ENCODE measurements at regions not wholly inside any gene's neighbourhood (a gene's known extent, or its start where the extent isn't known, plus 50 kb on each side); places are given as distances from the start of the nearest gene placed in this dataset.

DNA sequence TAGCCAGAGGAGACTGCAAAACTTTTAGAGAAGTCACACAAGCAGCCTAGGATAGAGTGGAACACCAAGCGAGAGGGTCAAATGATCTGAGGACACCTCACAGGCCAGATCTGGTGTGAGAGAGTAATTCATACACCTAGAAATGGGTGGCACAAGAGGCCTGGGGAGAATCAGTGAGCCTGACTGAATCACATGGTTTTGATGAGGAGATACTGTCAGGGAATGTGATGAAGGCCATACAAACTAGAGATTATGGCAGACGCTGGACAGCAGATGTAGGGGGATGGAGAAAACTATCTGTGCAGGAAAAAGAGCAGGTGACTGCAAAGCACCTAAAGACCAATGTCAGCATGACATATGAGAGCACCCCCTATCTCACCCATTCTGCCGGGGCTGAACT, 105.0 kb upstream of the TTC14 start:
- no peak for TF ChIP-seq EP300 (IDR thresholded peaks at IDR 0.05; ENCODE audit: low read length)
- no peak for TF ChIP-seq KDM1A (IDR thresholded peaks at IDR 0.05)
- TF ChIP-seq TCF7 (IDR thresholded peaks at IDR 0.05; ENCODE audit: borderline replicate concordance) = no peak
- TF ChIP-seq RBM39 (optimal IDR thresholded peaks at IDR 0.05; ENCODE audit: low read depth, low read length) = no peak
- no peak for TF ChIP-seq PHF20 (IDR thresholded peaks at IDR 0.05; ENCODE audit: partially characterized antibody)
- TF ChIP-seq ZNF184 (CRISPR knock-in tag; IDR thresholded peaks at IDR 0.05) = no peak
- Histone ChIP-seq H3K4me1 (replicated peaks in 1 of 2; ENCODE audit: control insufficient read depth in 2 of 2, insufficient read depth in 2 of 2, low read length in 2 of 2) (no peaks in the 10 kb centered on the region), H3K36me3 (ENCODE audit: control insufficient read depth, insufficient read depth, low read length) (no peaks in the 10 kb centered on the region), H2AFZ (ENCODE audit: low read depth, low read length) (no peak overlapping the region), H3K9me1 (ENCODE audit: control insufficient read depth, insufficient read depth, low read length) (no peaks in the 10 kb centered on the region), H3K4me2 (ENCODE audit: insufficient read depth, low read length) (no peak overlapping the region), H3K4me3 (no peak overlapping the region), H3K9me3 (replicated peaks; ENCODE audit: control insufficient read depth, insufficient read depth, low read depth, low read length) (peaks cover 3% of the 10 kb centered on the region; the same call in 1 of the 2 replicates), H3K27ac (ENCODE audit: extremely low read depth, low read depth, low read length) (no peak overlapping the region), H4K20me1 (replicated peaks; ENCODE audit: control insufficient read depth, insufficient read depth, low read length) (no peaks in the 10 kb centered on the region), H3K27me3 (ENCODE audit: control insufficient read depth in 2 of 2, insufficient read depth in 2 of 2, low read length in 2 of 2) (no peaks in the 10 kb centered on the region), H3K9ac (ENCODE audit: insufficient read depth in 1 of 2, low read depth in 2 of 2, low read length in 2 of 2) (no peak overlapping the region), H3K79me2 (ENCODE audit: control insufficient read depth, insufficient read depth, low read length) (no peaks in the 10 kb centered on the region)
- intact Hi-C loops (cut with micrococcal nuclease) (no loop called here), in situ Hi-C loops (cut with MboI) (no loop called here)
- CTCF ChIA-PET (ENCODE audit: low intra/inter-chr PET ratio) = no interaction called here
- no peak for FAIRE-seq
- BruUV-seq (replicated peaks) = no TSS peak
- no peak for DNase-seq (ENCODE audit: extremely low read depth in 1 of 4, low spot score in 3 of 4)
- POLR2A ChIA-PET = no interaction called here
- WGBS (ENCODE audit: insufficient coverage, low coverage, missing lambda C conversion rate) = 0% methylated on average over 3 of the region's 3 CpGs
- ATAC-seq = no peak

DNA sequence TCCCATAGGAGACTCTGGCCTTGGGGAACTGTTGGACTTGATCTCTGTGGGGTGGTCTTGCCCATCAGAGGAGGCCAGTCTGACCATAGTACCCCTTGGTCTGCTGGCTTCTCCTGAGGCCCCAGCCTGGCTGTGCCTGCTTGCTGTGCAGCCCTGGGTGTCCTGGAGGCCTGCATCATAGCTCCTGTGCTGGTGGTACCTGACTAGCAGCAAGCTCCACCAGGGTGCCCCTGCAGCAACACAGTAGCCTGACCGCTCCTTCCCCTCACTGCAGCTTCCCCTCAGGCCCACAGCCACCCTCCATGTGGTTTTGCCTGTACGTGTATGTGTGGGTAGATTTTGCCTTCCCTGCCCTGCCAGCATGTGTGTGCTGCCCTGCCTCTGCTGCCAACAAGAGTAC, 85.6 kb upstream of the TTC14 start:
- BruUV-seq (replicated peaks) = no TSS peak
- FAIRE-seq (no peak), DNase-seq (ENCODE audit: extremely low read depth in 1 of 4, low spot score in 3 of 4) (no peak), ATAC-seq (no peak)
- no peaks in the 10 kb centered on the region for H3K27me3 ChIP-seq (ENCODE audit: control insufficient read depth in 2 of 2, insufficient read depth in 2 of 2, low read length in 2 of 2)
- H4K20me1 ChIP-seq (replicated peaks; ENCODE audit: control insufficient read depth, insufficient read depth, low read length) = no peaks in the 10 kb centered on the region
- no peaks in the 10 kb centered on the region for H3K79me2 ChIP-seq (ENCODE audit: control insufficient read depth, insufficient read depth, low read length)
- CTCF ChIA-PET (ENCODE audit: low intra/inter-chr PET ratio) = no interaction called here
- no peaks in the 10 kb centered on the region for H3K9me3 ChIP-seq (replicated peaks; ENCODE audit: control insufficient read depth, insufficient read depth, low read depth, low read length)
- POLR2A ChIA-PET = no interaction called here
- no peaks in the 10 kb centered on the region for H3K36me3 ChIP-seq (ENCODE audit: control insufficient read depth, insufficient read depth, low read length)
- in situ Hi-C loops (cut with MboI) (no loop called here), intact Hi-C loops (cut with micrococcal nuclease) (no loop called here)
- no peak overlapping the region for H2AFZ ChIP-seq (ENCODE audit: low read depth, low read length)
- H3K4me2 ChIP-seq (ENCODE audit: insufficient read depth, low read length) = no peak overlapping the region
- H3K9me1 ChIP-seq (ENCODE audit: control insufficient read depth, insufficient read depth, low read length) = no peaks in the 10 kb centered on the region
- no peak overlapping the region for H3K9ac ChIP-seq (ENCODE audit: insufficient read depth in 1 of 2, low read depth in 2 of 2, low read length in 2 of 2)
- no peaks in the 10 kb centered on the region for H3K4me1 ChIP-seq (replicated peaks in 1 of 2; ENCODE audit: control insufficient read depth in 2 of 2, insufficient read depth in 2 of 2, low read length in 2 of 2)
- no peak overlapping the region for H3K4me3 ChIP-seq
- 0% methylated on average over 2 of the region's 2 CpGs for WGBS (ENCODE audit: insufficient coverage, low coverage, missing lambda C conversion rate)
- H3K27ac ChIP-seq (ENCODE audit: extremely low read depth, low read depth, low read length) = no peak overlapping the region
- TF ChIP-seq SMARCE1 (IDR thresholded peaks at IDR 0.05) (no peak), SIX5 (IDR thresholded peaks at IDR 0.05; ENCODE audit: borderline replicate concordance in 1 of 2, insufficient read depth in 1 of 2, low read depth in 1 of 2, low read length in 2 of 2) (no peak), ZNF175 (CRISPR knock-in tag; IDR thresholded peaks at IDR 0.05; ENCODE audit: low read depth) (no peak), PHF8 (IDR thresholded peaks at IDR 0.05; ENCODE audit: borderline replicate concordance, low read length) (no peak), EGR1 (conservative IDR thresholded peaks at IDR 0.05) (no peak), PHTF2 (CRISPR knock-in tag; IDR thresholded peaks at IDR 0.05) (no peak), GTF2F1 (IDR thresholded peaks at IDR 0.05; ENCODE audit: low read depth, low read length) (no peak), PURB (CRISPR knock-in tag; IDR thresholded peaks at IDR 0.05; ENCODE audit: low read depth) (no peak), SIN3B (IDR thresholded peaks at IDR 0.05; ENCODE audit: low read depth) (no peak)
- TF ChIP-seq, protein P1, sequence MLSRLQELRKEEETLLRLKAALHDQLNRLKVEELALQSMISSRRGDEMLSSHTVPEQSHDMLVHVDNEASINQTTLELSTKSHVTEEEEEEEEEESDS (CRISPR knock-in tag; IDR thresholded peaks at IDR 0.05) = no peak
- TF ChIP-seq, protein P2, sequence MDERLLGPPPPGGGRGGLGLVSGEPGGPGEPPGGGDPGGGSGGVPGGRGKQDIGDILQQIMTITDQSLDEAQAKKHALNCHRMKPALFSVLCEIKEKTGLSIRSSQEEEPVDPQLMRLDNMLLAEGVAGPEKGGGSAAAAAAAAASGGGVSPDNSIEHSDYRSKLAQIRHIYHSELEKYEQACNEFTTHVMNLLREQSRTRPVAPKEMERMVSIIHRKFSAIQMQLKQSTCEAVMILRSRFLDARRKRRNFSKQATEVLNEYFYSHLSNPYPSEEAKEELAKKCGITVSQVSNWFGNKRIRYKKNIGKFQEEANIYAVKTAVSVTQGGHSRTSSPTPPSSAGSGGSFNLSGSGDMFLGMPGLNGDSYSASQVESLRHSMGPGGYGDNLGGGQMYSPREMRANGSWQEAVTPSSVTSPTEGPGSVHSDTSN (CRISPR knock-in tag; IDR thresholded peaks at IDR 0.05; ENCODE audit: low read depth) = no peak
- TF ChIP-seq, protein P2 (tag; conservative IDR thresholded peaks at IDR 0.05; ENCODE audit: low read depth) = no peak
